Subcutaneous abdominal adipose tissue (tissue), 5 donors: ENCODE measurements at regions not wholly inside any gene's neighbourhood (a gene's known extent, or its start where the extent isn't known, plus 50 kb on each side); places are given as distances from the start of the nearest gene placed in this dataset.
A peak's percentile ranks its signal among the peaks of the same experiment; 100 is the strongest.

Experiments
- H3K27ac ChIP-seq: one replicate; pipeline ENCODE4 v1.7.0; 2013; ENCODE audit warnings: low read depth, mild to moderate bottlenecking, inconsistent platforms, low read length, moderate library complexity
- H3K27me3 ChIP-seq, 5 donors: one replicate each; pipeline ENCODE4 v1.7.0; 2013; ENCODE audit warnings: low read length in 5 of 5, inconsistent platforms in 1 of 5; ENCODE audit not compliant: control insufficient read depth in 5 of 5, insufficient read depth in 4 of 5
- H3K36me3 ChIP-seq, 5 donors: one replicate each; pipeline ENCODE4 v1.7.0; 2013; ENCODE audit warnings: low read length in 5 of 5; ENCODE audit not compliant: control insufficient read depth in 5 of 5, insufficient read depth in 5 of 5
- H3K4me1 ChIP-seq, 5 donors: one replicate each; pipeline ENCODE4 v1.7.0; 2013; ENCODE audit warnings: low read length in 5 of 5, mild to moderate bottlenecking in 3 of 5, moderate library complexity in 1 of 5; ENCODE audit not compliant: control insufficient read depth in 5 of 5, insufficient read depth in 5 of 5
- H3K4me3 ChIP-seq, 5 donors: one replicate each; pipeline ENCODE4 v1.7.0; 2013; ENCODE audit warnings: low read length in 5 of 5, low read depth in 1 of 5
- H3K9ac ChIP-seq, 5 donors: one replicate each; pipeline ENCODE4 v1.7.0; 2013; ENCODE audit warnings: low read length in 5 of 5, mild to moderate bottlenecking in 4 of 5, moderate library complexity in 3 of 5
- H3K9me3 ChIP-seq, 5 donors: one replicate each; pipeline ENCODE4 v1.7.0; 2013; ENCODE audit warnings: low read length in 5 of 5; ENCODE audit not compliant: control insufficient read depth in 5 of 5
- donor health status: healthy.
- donor health status: healthy.
- donor health status: healthy.
- donor health status: healthy.
- donor health status: healthy.

- H3K4me3 ChIP-seq = no peak overlapping the region
- no peaks in the 10 kb centered on the region for H3K36me3 ChIP-seq
- no peaks in the 10 kb centered on the region for H3K9me3 ChIP-seq
- H3K27me3 ChIP-seq = no peaks in the 10 kb centered on the region
- H3K27ac ChIP-seq = no peak overlapping the region
- no peak overlapping the region for H3K9ac ChIP-seq
- peaks cover 0 to 12% (median 9%) of the 10 kb centered on the region in 5 donors for H3K4me1 ChIP-seq
Observed at GRCh38 chr1:244319283-244320132, 132.2 kb downstream of the ADSS2 start.

GRCh38 chr1:244322181-244322580, 129.5 kb downstream of the ADSS2 start:
- Histone ChIP-seq H3K9ac (no peak overlapping the region), H3K27me3 (no peaks in the 10 kb centered on the region), H3K36me3 (no peaks in the 10 kb centered on the region), H3K27ac (peak overlapping the region; percentile 58), H3K9me3 (no peaks in the 10 kb centered on the region), H3K4me3 (no peak overlapping the region), H3K4me1 (peaks cover 0 to 12% (median 9%) of the 10 kb centered on the region in 5 donors)

- H3K9ac ChIP-seq = no peak overlapping the region
- H3K27ac ChIP-seq = peak overlapping the region; percentile 58
- H3K4me3 ChIP-seq = no peak overlapping the region
- H3K9me3 ChIP-seq = no peaks in the 10 kb centered on the region
- H3K36me3 ChIP-seq = no peaks in the 10 kb centered on the region
- peaks cover 0 to 12% (median 9%) of the 10 kb centered on the region in 5 donors for H3K4me1 ChIP-seq
- no peaks in the 10 kb centered on the region for H3K27me3 ChIP-seq
Observed at GRCh38 chr1:244322791-244323521, 128.8 kb downstream of the ADSS2 start.

GRCh38 chr1:244324176-244324883, 127.4 kb downstream of the ADSS2 start:
- no peaks in the 10 kb centered on the region for H3K27me3 ChIP-seq
- peaks cover 0 to 12% (median 9%) of the 10 kb centered on the region in 5 donors for H3K4me1 ChIP-seq
- H3K9me3 ChIP-seq = peaks cover 0 to 5% (median 0%) of the 10 kb centered on the region in 5 donors
- H3K4me3 ChIP-seq = no peak overlapping the region
- no peaks in the 10 kb centered on the region for H3K36me3 ChIP-seq
- H3K9ac ChIP-seq = no peak overlapping the region
- no peak overlapping the region for H3K27ac ChIP-seq

- no peak overlapping the region for H3K27ac ChIP-seq
- H3K4me1 ChIP-seq = peaks cover 0 to 12% (median 9%) of the 10 kb centered on the region in 5 donors
- no peak overlapping the region for H3K9ac ChIP-seq
- peaks cover 0 to 5% (median 0%) of the 10 kb centered on the region in 5 donors for H3K9me3 ChIP-seq
- no peaks in the 10 kb centered on the region for H3K36me3 ChIP-seq
- no peaks in the 10 kb centered on the region for H3K27me3 ChIP-seq
- H3K4me3 ChIP-seq = no peak overlapping the region
Observed at GRCh38 chr1:244325056-244325758, 126.5 kb downstream of the ADSS2 start.

GRCh38 chr1:244326757-244327156, 125.0 kb downstream of the ADSS2 start:
- H3K27me3 ChIP-seq = no peaks in the 10 kb centered on the region
- H3K4me3 ChIP-seq = no peak overlapping the region
- no peak overlapping the region for H3K9ac ChIP-seq
- no peaks in the 10 kb centered on the region for H3K36me3 ChIP-seq
- peaks cover 0 to 12% (median 9%) of the 10 kb centered on the region in 5 donors for H3K4me1 ChIP-seq
- H3K9me3 ChIP-seq = peaks cover 0 to 5% (median 0%) of the 10 kb centered on the region in 5 donors
- no peak overlapping the region for H3K27ac ChIP-seq

- peaks cover 0 to 11% (median 7%) of the 10 kb centered on the region in 5 donors for H3K4me1 ChIP-seq
- H3K9ac ChIP-seq = no peak overlapping the region
- H3K27me3 ChIP-seq = no peaks in the 10 kb centered on the region
- no peak overlapping the region for H3K27ac ChIP-seq
- no peaks in the 10 kb centered on the region for H3K36me3 ChIP-seq
- H3K9me3 ChIP-seq = peaks cover 0 to 5% (median 0%) of the 10 kb centered on the region in 5 donors
- H3K4me3 ChIP-seq = no peak overlapping the region
Observed at GRCh38 chr1:244327533-244327932, 124.2 kb downstream of the ADSS2 start.

- no peak overlapping the region for H3K4me3 ChIP-seq
- H3K4me1 ChIP-seq = peaks cover 0 to 3% (median under 1%) of the 10 kb centered on the region in 5 donors
- no peak overlapping the region for H3K9ac ChIP-seq
Observed at GRCh38 chr1:244328476-244328875, 123.2 kb downstream of the ADSS2 start.

GRCh38 chr1:244329591-244330317, 122.0 kb downstream of the ADSS2 start:
- peaks cover 0 to 5% (median 0%) of the 10 kb centered on the region in 5 donors for H3K9me3 ChIP-seq
- H3K27ac ChIP-seq = no peak overlapping the region
- H3K27me3 ChIP-seq = no peaks in the 10 kb centered on the region
- no peaks in the 10 kb centered on the region for H3K4me1 ChIP-seq
- H3K9ac ChIP-seq = no peak overlapping the region
- no peaks in the 10 kb centered on the region for H3K36me3 ChIP-seq
- H3K4me3 ChIP-seq = no peak overlapping the region

More at GRCh38 chr1:244328476-244328875, 123.2 kb downstream of the ADSS2 start:
- Histone ChIP-seq H3K36me3 (no peaks in the 10 kb centered on the region), H3K9me3 (peaks cover 0 to 5% (median 0%) of the 10 kb centered on the region in 5 donors), H3K27me3 (no peaks in the 10 kb centered on the region), H3K27ac (no peak overlapping the region)
